HEK293T (cell line): ENCODE measurements at regions not wholly inside any gene's neighbourhood (a gene's known extent, or its start where the extent isn't known, plus 50 kb on each side); places are given as distances from the start of the nearest gene placed in this dataset.

Experiments used
- BHLHE40 ChIP-seq: fragments of 450-650 bp; IDR thresholded peaks from 2 replicates; pipeline ENCODE4 v1.6.1; 2016; ENCODE audit warnings: mild to moderate bottlenecking, moderate library complexity, borderline replicate concordance
- ELF4 ChIP-seq: fragments of 450-650 bp; IDR thresholded peaks from 2 replicates; pipeline ENCODE4 v1.6.1; 2017; ENCODE audit warnings: antibody characterized with exemption
- SP1 ChIP-seq: fragments of 450-650 bp; IDR thresholded peaks from 2 replicates; pipeline ENCODE4 v1.6.1; 2017
- TF ChIP-seq, protein P1 (sequence below): fragments of 450-650 bp; IDR thresholded peaks from 2 replicates; pipeline ENCODE4 v1.6.1; 2016

DNA sequence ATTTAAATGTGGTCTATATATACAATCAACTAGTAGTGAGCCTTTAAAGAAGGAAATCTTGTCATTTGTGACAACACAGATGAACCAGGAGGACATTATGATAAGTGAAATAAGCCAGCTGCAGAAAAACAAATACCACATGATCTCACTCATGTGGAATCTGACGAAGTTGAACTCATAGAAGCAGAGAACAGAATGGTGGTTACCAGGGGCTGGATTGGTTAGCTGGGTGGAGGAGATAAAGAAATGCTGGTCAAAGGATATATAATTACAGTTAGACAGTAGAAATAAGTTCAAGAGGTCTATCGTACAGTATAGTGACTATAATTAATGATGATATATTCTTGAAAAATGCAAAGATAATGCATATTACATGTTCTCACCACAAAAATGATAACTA lies 267.9 kb downstream of the FBXO15 start:
- TF ChIP-seq ELF4 (no peak), BHLHE40 (no peak), SP1 (no peak)
- TF ChIP-seq, protein P1, sequence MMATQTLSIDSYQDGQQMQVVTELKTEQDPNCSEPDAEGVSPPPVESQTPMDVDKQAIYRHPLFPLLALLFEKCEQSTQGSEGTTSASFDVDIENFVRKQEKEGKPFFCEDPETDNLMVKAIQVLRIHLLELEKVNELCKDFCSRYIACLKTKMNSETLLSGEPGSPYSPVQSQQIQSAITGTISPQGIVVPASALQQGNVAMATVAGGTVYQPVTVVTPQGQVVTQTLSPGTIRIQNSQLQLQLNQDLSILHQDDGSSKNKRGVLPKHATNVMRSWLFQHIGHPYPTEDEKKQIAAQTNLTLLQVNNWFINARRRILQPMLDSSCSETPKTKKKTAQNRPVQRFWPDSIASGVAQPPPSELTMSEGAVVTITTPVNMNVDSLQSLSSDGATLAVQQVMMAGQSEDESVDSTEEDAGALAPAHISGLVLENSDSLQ = no peak
